NCI-H1694 (cell line): ENCODE measurements at regions not wholly inside any gene's neighbourhood (a gene's known extent, or its start where the extent isn't known, plus 50 kb on each side); places are given as distances from the start of the nearest gene placed in this dataset.

Source experiments
- DNase-seq: peaks from one replicate; lab custom pipeline; 2025; lab: John Stamatoyannopoulos, UW

GRCh38 chr2:8256905-8257304 lies 425.0 kb upstream of the ID2 start:
- DNase-seq, result no peak

DNA sequence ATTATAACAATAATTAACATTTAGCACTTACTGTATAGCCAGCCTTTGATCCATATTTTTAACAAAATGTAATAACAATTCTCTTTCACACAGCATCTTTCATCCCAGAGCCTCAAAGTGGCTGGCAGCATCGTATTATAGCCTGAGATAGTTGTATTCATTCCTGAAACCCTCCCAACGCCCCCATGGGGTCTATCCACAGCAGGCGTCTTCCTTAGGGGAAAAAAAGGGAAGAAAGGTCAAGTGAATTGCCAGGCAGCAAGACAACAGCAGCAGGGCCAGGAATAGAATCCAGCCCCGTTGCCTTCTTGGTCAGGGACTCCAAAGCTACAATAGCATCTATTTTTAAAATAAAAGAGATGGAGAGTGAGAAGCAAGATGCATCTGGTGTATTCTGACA lies 424.4 kb upstream of the ID2 start:
- DNase-seq, result no peak

- DNase-seq, result no peak
These were observed 423.4 kb upstream of the ID2 start for GRCh38 chr2:8258406-8258805.

DNA sequence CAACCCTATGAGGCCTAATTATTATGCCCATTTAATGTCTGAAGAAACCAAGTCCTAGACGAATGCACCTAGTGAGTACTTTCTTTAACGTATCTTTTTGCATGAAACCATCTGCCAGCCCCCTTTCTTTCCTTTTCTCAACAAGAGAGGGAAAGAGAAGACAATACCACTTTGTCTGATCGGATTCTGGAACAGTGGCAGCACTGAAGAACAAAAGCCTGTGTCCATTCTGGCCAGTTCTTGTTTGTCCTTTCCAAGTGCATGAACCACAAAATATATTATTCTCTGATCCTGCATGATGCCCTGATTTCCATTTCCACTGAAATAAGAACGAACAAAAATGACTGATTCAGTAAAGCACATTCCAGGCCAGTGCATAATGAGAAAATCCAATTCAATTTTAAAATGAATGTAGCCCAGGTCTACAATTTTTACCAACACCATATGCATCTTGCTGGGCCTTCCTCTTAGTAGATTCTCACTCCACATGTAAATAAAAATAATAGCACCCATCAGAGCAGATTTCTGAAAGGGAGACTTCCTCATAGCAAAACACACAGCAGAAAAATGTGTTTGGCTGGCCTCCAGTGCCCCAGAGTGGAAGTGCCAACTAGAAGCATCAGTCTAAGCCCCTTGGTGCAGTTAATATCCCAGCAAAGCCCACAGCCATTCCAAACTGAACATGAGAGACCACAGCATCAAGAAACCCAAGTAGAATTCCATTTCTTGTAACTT lies 422.6 kb upstream of the ID2 start:
- DNase-seq, result no peak

- DNase-seq, result no peak
These were observed 422.0 kb upstream of the ID2 start for GRCh38 chr2:8259841-8260178.

GRCh38 chr2:8260213-8260612 lies 421.6 kb upstream of the ID2 start:
- no peak for DNase-seq

- DNase-seq, result no peak
These were observed 418.0 kb upstream of the ID2 start for GRCh38 chr2:8263901-8264300.

GRCh38 chr2:8264981-8265380 lies 416.9 kb upstream of the ID2 start:
- DNase-seq, result no peak

GRCh38 chr2:8265476-8266226 lies 416.2 kb upstream of the ID2 start:
- no peak for DNase-seq

- DNase-seq, result no peak
These were observed 415.3 kb upstream of the ID2 start for GRCh38 chr2:8266563-8266962.

DNA sequence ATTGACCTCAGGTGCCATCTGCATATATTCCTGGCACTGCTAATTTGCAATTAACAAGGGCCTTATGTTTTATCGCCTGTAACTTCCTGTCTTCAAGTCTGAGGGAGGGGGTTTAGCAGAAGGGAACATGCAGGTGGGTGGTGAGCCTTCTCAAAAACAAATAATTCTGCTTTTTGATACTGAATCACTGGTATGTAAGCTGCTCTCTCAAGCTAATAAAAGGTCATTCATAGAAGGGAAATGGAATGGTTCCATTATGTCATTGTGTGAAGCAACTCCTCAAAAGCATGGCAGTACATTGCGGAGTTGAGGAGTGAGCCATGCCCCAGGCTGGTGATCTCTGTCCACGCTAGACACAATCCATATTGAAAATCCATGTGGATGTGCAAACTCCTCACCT lies 414.8 kb upstream of the ID2 start:
- DNase-seq, result no peak

DNA sequence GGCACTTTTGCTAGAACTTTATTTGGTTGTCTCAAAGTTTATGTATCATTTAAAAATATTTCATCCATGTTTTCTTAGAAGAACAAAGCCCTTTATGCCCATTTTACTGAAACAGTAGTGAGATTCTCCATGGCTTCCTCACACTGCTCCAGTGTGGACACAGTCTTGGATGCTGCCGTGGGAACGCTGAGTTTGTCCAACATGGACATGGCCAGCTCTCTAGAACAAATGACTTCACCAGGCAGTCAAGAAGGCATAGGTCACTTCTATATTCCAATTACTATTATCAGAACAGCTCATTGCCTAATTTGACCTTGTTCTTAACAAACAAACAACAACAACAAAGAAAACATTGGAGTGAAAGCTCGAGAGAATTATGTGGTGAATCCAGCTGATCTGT lies 414.1 kb upstream of the ID2 start:
- no peak for DNase-seq

DNA sequence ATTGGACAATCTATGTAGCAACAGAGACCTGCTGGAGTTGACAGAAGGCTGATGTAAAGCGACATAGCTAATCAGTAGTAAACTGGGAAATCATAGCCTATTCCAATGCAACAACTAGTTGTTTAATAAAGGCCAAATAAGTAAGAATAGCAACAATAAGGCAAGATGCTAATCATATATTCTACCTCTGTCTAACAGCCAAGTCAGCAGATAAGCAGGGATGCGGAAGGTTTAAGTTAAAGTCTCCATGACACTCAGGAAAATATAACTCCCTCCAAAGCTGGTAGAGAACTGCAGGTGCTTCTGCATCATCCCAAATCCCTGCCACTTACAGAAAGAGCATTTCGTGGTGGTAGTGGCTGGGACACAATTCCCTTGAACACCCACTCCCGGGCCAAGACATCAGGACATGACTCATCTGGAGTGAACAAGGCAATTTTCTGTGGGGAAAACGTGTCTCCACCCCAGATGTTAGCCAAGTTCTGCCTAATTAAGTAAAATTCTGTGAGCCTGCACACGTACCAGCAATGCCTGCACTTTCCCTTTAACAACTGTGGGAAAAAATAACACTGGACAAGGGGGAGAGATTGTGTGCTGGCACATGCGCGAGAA lies 413.6 kb upstream of the ID2 start:
- DNase-seq, result no peak

DNA sequence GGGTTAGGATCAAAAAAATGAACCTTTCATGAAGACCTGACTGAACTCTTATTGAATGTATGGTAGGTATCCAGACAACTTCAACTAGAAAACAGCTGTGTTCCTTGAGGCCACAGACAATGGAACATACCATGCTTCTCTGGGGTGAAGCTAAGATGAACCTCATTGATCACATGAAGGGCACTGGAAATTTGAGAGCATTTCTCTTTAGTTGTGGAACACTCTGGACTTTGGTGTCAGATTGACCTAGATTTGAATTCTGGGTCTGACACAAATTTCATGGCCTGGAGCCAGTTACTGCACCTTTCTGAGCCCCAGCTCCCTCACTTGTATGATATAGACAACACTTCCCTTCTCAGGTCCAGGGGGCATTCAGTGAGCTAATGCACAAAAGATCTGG lies 411.2 kb upstream of the ID2 start:
- no peak for DNase-seq

DNA sequence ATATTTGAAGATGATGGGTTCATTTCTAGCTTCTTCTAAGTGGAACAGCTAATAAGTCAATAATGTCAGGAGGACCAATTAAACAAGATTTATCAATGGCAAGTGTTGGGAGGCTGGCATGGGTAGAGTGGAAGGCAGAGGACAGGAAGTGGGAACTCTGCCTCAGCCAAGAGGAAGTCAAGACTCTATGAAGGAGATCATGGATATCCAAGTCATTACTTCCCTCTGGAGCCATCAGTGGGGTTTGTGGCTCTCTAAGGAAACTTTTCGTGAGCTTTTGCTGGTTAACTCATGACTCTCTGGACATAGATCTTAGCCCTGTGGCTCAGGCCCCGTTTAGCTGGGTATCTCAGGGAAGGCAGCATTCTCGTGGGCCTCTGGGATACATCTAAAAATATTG lies 410.4 kb upstream of the ID2 start:
- DNase-seq, result no peak

DNA sequence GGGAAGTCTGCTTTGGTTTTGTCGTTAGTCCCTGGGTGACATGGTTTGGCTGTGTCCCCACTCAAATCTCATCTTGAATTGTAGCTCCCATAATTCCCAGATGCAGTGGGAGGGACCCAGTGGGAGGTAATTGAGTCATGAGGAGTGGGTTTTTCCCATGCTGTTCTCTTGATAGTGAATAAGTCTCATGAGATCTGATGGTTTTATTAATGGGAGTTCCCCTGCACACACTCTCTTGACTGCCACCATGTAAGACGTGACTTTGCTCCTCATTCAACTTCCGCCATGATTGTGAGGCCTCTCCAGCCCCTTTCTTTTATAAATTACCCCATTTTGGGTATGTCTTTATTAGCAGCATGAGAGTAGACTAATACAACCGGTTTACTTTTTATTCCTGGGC lies 405.8 kb upstream of the ID2 start:
- no peak for DNase-seq

DNA sequence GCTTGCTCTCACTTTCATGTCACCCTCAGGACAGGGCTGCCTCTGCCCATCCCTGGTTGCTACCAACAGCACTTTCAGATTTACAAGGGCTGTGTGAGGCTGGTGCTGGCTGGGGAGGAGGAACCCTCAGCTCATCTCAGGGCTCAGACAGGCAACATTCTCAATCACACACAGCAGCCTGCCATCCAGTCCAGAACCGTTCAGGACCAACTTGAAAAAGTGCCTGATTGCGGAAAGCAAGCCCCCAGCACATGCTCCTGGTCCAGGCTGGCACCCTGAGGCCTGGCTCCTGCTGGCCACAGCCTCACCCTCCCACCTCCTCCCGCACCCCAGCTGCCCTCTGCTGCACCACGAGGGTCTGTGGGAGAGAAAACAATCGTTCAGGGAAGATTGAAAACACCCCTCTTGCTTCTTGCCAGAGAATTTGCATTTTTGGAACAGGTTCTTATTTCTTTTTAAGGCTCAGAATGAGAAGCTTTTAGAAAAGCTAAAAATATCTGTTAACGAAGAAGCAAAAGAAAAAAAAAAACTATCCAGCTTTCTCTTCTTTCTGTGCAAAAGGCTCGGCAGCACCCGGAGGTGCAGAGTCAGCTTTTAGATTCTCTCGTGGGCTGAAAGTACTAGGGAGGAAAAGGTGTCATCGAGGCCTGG lies 403.8 kb upstream of the ID2 start:
- no peak for DNase-seq

DNA sequence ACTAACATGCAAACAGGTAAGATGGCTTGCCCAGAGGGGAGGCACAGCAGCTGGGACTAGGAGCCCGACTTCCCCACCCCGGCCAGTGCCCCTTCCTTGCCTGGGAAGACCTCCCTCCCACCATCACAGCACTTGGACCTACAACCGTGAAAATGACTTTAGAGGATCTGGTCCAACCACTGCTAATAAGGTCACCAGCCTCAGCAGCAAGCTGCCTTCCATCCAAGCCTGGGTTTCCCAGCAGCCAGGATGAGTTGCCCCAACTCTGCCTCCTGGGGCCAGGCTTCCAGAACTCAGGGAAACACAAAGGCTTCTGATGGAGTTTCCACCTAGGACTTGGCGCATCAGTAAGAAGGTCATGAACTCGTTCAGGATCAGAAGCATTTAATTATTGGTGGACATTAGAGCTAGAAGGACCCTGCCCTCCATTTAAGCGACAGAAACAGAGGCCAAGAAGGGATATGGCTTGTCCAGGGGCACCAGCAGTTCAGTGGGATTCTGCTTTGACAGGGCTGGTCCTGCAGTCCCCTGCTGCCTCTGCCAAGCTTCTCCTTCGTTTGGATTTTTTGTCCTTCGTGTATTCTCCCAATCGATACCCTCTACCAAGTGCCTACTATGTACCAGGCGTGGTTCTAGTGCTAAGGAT lies 403.0 kb upstream of the ID2 start:
- no peak for DNase-seq

GRCh38 chr2:8279506-8279905 lies 402.4 kb upstream of the ID2 start:
- DNase-seq, result no peak

- DNase-seq, result no peak
These were observed 400.6 kb upstream of the ID2 start for GRCh38 chr2:8281234-8281633.

DNA sequence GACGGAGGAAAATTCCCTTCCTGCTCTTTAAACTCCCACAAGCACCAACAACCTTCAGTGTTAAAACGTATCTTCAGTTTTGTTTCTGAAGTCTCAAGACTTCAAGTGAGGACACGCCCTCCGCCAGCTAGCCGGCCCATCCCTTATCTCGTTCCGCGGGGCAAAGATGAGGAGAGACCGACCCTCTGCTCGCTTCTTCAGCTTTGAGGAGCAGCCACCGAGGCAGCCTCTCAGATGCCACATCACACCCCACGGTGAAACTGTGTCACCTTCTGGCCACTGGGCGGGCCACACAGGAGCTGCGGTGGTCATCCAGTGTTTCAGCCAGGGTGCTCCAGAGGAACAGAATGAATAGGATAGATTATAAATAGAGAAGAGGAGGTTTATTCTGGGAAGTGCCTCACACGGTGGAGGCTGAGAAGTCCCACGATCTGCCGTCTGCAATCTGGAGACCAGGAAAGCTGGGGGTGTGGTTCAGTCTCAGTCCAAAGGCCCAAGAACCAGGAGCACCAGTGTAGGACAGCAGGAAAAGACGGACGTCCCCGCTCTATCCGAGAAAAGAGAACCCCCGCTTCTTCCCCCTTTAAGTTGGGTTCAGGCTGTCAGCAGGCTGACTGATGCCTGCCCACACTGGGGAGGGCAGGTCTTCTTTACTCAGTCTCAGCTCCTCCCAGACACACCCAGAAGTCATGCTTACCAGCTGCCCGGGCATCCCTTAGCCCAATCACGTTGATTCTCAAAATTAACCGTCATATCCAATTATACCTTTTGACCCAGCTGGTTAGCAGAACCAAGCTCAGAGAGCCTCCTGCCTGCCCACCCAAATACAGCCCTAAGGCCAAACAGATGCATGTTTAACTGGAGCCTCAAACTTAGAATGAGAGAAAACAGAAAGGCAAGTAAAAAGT lies 399.7 kb upstream of the ID2 start:
- DNase-seq, result no peak
